HEK293 (cell line): ENCODE measurements at regions not wholly inside any gene's neighbourhood (a gene's known extent, or its start where the extent isn't known, plus 50 kb on each side); places are given as distances from the start of the nearest gene placed in this dataset.

Source experiments
- CTCF ChIA-PET: fragments of 350-600 bp; formaldehyde crosslinking; extraction: SDS; loops from one replicate; lab custom pipeline; 2021; ENCODE audit warnings: antibody characterized with exemption; lab: Yijun Ruan, JAX
- POLR2A ChIA-PET: fragments of 300-600 bp; formaldehyde crosslinking; extraction: SDS; loops from one replicate; lab custom pipeline; 2020; ENCODE audit warnings: antibody characterized with exemption, inconsistent platforms; lab: Yijun Ruan, JAX
- H3K27ac ChIP-seq: fragments of 200-500 bp; sonication (Bioruptor generic); 2 replicates; pipeline ENCODE4 v1.5.1; 2014; ENCODE audit warnings: low read depth, low read length, control low read depth, inconsistent platforms; ENCODE audit errors: extremely low read depth
- H3K36me3 ChIP-seq, 2 experiments: fragments of 200-500 bp in 1 of 2; sonication (Bioruptor generic) in 1 of 2; 1 replicate in 1 of 2; 2 replicates in 1 of 2; pipeline ENCODE4 v1.5.1; 2014 to 2017; ENCODE audit warnings: inconsistent platforms in 2 of 2, low read length in 2 of 2; ENCODE audit not compliant: control insufficient read depth in 2 of 2, insufficient read depth in 1 of 2
- H3K4me1 ChIP-seq: fragments of 200-500 bp; sonication (Bioruptor generic); 2 replicates; pipeline ENCODE4 v1.5.1; 2014; ENCODE audit warnings: mild to moderate bottlenecking, low read length, inconsistent platforms; ENCODE audit not compliant: control insufficient read depth, insufficient read depth
- H3K4me3 ChIP-seq: 2 replicates; pipeline ENCODE4 v1.5.1; 2011; ENCODE audit warnings: low read depth, mild to moderate bottlenecking, control low read depth, low read length, moderate library complexity
- H3K9me3 ChIP-seq: fragments of 200-500 bp; sonication (Bioruptor generic); 2 replicates; pipeline ENCODE4 v1.5.1; 2014; ENCODE audit warnings: low read depth, low read length, inconsistent platforms; ENCODE audit not compliant: control insufficient read depth, insufficient read depth
- GLIS1 ChIP-seq: fragments of 450-650 bp; formaldehyde crosslinking; IDR thresholded peaks from 2 replicates; pipeline ENCODE4 v1.5.1; 2016; ENCODE audit warnings: missing biosample characterization, missing genetic modification characterization
- OVOL3 ChIP-seq: fragments of 450-650 bp; formaldehyde crosslinking; IDR thresholded peaks from 2 replicates; pipeline ENCODE4 v1.5.1; 2016; ENCODE audit warnings: missing biosample characterization, missing genetic modification characterization
- SP7 ChIP-seq: fragments of 450-650 bp; formaldehyde crosslinking; IDR thresholded peaks from 2 replicates; pipeline ENCODE4 v1.5.1; 2016; ENCODE audit warnings: missing biosample characterization, missing genetic modification characterization
- ZBTB7A ChIP-seq: fragments of 450-650 bp; formaldehyde crosslinking; IDR thresholded peaks from 2 replicates; pipeline ENCODE4 v1.5.1; 2016; ENCODE audit warnings: low read depth, missing biosample characterization, missing genetic modification characterization
- ZNF10 ChIP-seq: fragments of 450-650 bp; formaldehyde crosslinking; IDR thresholded peaks from 2 replicates; pipeline ENCODE4 v1.5.1; 2017; ENCODE audit warnings: missing biosample characterization, missing genetic modification characterization
- ZNF140 ChIP-seq: fragments of 450-650 bp; formaldehyde crosslinking; IDR thresholded peaks from 2 replicates; pipeline ENCODE4 v1.5.1; 2016; ENCODE audit warnings: missing biosample characterization, missing genetic modification characterization
- ZNF324 ChIP-seq: fragments of 450-650 bp; formaldehyde crosslinking; IDR thresholded peaks from 2 replicates; pipeline ENCODE4 v1.5.1; 2016; ENCODE audit warnings: missing biosample characterization, missing genetic modification characterization
- ZNF335 ChIP-seq: fragments of 450-650 bp; formaldehyde crosslinking; conservative IDR thresholded peaks from 2 replicates; pipeline ENCODE4 v1.5.1; 2016; ENCODE audit warnings: missing biosample characterization, missing genetic modification characterization
- ZNF362 ChIP-seq: fragments of 450-650 bp; formaldehyde crosslinking; IDR thresholded peaks from 2 replicates; pipeline ENCODE4 v1.5.1; 2016; ENCODE audit warnings: missing biosample characterization, missing genetic modification characterization
- ZNF549 ChIP-seq: fragments of 450-650 bp; IDR thresholded peaks from 2 replicates; pipeline ENCODE4 v1.5.1; 2018; ENCODE audit warnings: missing biosample characterization, missing genetic modification characterization, mild to moderate bottlenecking, inconsistent platforms, moderate library complexity
- ZNF555 ChIP-seq: fragments of 450-650 bp; formaldehyde crosslinking; conservative IDR thresholded peaks from 2 replicates; pipeline ENCODE4 v1.5.1; 2017; ENCODE audit warnings: missing biosample characterization, mild to moderate bottlenecking, missing genetic modification characterization, inconsistent platforms
- ZNF560 ChIP-seq: fragments of 450-650 bp; formaldehyde crosslinking; IDR thresholded peaks from 2 replicates; pipeline ENCODE4 v1.5.1; 2017; ENCODE audit warnings: missing biosample characterization, missing genetic modification characterization, borderline replicate concordance
- ZNF571 ChIP-seq: fragments of 450-650 bp; formaldehyde crosslinking; IDR thresholded peaks from 2 replicates; pipeline ENCODE4 v1.5.0; 2017; ENCODE audit warnings: missing biosample characterization, missing genetic modification characterization
- ZNF585B ChIP-seq: fragments of 450-650 bp; formaldehyde crosslinking; IDR thresholded peaks from 2 replicates; pipeline ENCODE4 v1.5.1; 2016; ENCODE audit warnings: missing biosample characterization, missing genetic modification characterization
- ZNF623 ChIP-seq: fragments of 450-650 bp; formaldehyde crosslinking; IDR thresholded peaks from 2 replicates; pipeline ENCODE4 v1.5.1; 2016; ENCODE audit warnings: missing biosample characterization, missing genetic modification characterization
- ZNF626 ChIP-seq: fragments of 450-650 bp; sonication (Bioruptor Pico); formaldehyde crosslinking; IDR thresholded peaks from 2 replicates; pipeline ENCODE4 v1.5.1; 2018; ENCODE audit warnings: missing biosample characterization, missing genetic modification characterization, inconsistent platforms
- ZNF701 ChIP-seq: fragments of 450-650 bp; formaldehyde crosslinking; IDR thresholded peaks from 2 replicates; pipeline ENCODE4 v1.5.1; 2016; ENCODE audit warnings: missing biosample characterization, missing genetic modification characterization
- ZSCAN30 ChIP-seq: fragments of 450-650 bp; IDR thresholded peaks from 2 replicates; pipeline ENCODE4 v1.5.1; 2018; ENCODE audit warnings: missing biosample characterization, mild to moderate bottlenecking, missing genetic modification characterization, moderate library complexity
- ZSCAN4 ChIP-seq: fragments of 450-650 bp; formaldehyde crosslinking; IDR thresholded peaks from 2 replicates; pipeline ENCODE4 v1.5.1; 2017; ENCODE audit warnings: missing biosample characterization, missing genetic modification characterization
- TF ChIP-seq, protein P1 (sequence below): fragments of 450-650 bp; IDR thresholded peaks from 2 replicates; pipeline ENCODE4 v1.5.1; 2018; ENCODE audit warnings: missing biosample characterization, missing genetic modification characterization
- TF ChIP-seq, protein P2 (sequence below): fragments of 450-650 bp; formaldehyde crosslinking; IDR thresholded peaks from 2 replicates; pipeline ENCODE4 v1.5.1; 2017; ENCODE audit warnings: missing biosample characterization, missing genetic modification characterization
- TF ChIP-seq, protein P3 (sequence below): fragments of 450-650 bp; formaldehyde crosslinking; IDR thresholded peaks from 2 replicates; pipeline ENCODE4 v1.5.1; 2016; ENCODE audit warnings: missing biosample characterization, missing genetic modification characterization
- TF ChIP-seq, protein P4 (sequence below): sonication (generic); formaldehyde crosslinking; IDR thresholded peaks from 2 replicates; pipeline ENCODE4 v1.8.1; 2022; ENCODE audit warnings: mild to moderate bottlenecking, moderate library complexity, missing genetic modification reagents
- TF ChIP-seq, protein P5 (sequence below): fragments of 450-650 bp; formaldehyde crosslinking; IDR thresholded peaks from 2 replicates; pipeline ENCODE4 v1.5.1; 2016; ENCODE audit warnings: missing biosample characterization, missing genetic modification characterization, borderline replicate concordance
- TF ChIP-seq, protein P6 (sequence below): fragments of 450-650 bp; formaldehyde crosslinking; IDR thresholded peaks from 2 replicates; pipeline ENCODE4 v1.5.1; 2017; ENCODE audit warnings: missing biosample characterization, missing genetic modification characterization

GRCh38 chr3:59406943-59407342 is 357.1 kb upstream of the CFAP20DC start:
- no peak overlapping the region for H3K27ac ChIP-seq
- no peak overlapping the region for H3K4me3 ChIP-seq
- POLR2A ChIA-PET = no interaction called here
- TF ChIP-seq ZSCAN4 (tag by site-specific recombination) = no peak
- no peak for TF ChIP-seq ZNF555 (tag by site-specific recombination)
- no peak for TF ChIP-seq GLIS1 (tag by site-specific recombination)
- TF ChIP-seq ZNF335 = no peak
- no peak for TF ChIP-seq ZNF324 (tag by site-specific recombination)
- TF ChIP-seq ZNF701 (tag by site-specific recombination) = no peak
- TF ChIP-seq, protein P1, sequence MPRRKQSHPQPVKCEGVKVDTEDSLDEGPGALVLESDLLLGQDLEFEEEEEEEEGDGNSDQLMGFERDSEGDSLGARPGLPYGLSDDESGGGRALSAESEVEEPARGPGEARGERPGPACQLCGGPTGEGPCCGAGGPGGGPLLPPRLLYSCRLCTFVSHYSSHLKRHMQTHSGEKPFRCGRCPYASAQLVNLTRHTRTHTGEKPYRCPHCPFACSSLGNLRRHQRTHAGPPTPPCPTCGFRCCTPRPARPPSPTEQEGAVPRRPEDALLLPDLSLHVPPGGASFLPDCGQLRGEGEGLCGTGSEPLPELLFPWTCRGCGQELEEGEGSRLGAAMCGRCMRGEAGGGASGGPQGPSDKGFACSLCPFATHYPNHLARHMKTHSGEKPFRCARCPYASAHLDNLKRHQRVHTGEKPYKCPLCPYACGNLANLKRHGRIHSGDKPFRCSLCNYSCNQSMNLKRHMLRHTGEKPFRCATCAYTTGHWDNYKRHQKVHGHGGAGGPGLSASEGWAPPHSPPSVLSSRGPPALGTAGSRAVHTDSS = no peak
- no peak for TF ChIP-seq ZNF585B (tag by site-specific recombination)
- no peak for TF ChIP-seq ZNF560 (tag by site-specific recombination)
- no peak for TF ChIP-seq ZNF626
- TF ChIP-seq ZNF571 (tag by site-specific recombination) = no peak
- TF ChIP-seq, protein P2, sequence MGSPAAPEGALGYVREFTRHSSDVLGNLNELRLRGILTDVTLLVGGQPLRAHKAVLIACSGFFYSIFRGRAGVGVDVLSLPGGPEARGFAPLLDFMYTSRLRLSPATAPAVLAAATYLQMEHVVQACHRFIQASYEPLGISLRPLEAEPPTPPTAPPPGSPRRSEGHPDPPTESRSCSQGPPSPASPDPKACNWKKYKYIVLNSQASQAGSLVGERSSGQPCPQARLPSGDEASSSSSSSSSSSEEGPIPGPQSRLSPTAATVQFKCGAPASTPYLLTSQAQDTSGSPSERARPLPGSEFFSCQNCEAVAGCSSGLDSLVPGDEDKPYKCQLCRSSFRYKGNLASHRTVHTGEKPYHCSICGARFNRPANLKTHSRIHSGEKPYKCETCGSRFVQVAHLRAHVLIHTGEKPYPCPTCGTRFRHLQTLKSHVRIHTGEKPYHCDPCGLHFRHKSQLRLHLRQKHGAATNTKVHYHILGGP = no peak
- no peak for TF ChIP-seq SP7 (tag by site-specific recombination)
- TF ChIP-seq, protein P3, sequence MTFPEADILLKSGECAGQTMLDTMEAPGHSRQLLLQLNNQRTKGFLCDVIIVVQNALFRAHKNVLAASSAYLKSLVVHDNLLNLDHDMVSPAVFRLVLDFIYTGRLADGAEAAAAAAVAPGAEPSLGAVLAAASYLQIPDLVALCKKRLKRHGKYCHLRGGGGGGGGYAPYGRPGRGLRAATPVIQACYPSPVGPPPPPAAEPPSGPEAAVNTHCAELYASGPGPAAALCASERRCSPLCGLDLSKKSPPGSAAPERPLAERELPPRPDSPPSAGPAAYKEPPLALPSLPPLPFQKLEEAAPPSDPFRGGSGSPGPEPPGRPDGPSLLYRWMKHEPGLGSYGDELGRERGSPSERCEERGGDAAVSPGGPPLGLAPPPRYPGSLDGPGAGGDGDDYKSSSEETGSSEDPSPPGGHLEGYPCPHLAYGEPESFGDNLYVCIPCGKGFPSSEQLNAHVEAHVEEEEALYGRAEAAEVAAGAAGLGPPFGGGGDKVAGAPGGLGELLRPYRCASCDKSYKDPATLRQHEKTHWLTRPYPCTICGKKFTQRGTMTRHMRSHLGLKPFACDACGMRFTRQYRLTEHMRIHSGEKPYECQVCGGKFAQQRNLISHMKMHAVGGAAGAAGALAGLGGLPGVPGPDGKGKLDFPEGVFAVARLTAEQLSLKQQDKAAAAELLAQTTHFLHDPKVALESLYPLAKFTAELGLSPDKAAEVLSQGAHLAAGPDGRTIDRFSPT (tag by site-specific recombination) = no peak
- no peak for TF ChIP-seq ZNF10 (tag by site-specific recombination)
- no peak for TF ChIP-seq ZNF140 (tag by site-specific recombination)
- no peak for TF ChIP-seq ZNF549 (tag by site-specific recombination)
- TF ChIP-seq, protein P4, sequence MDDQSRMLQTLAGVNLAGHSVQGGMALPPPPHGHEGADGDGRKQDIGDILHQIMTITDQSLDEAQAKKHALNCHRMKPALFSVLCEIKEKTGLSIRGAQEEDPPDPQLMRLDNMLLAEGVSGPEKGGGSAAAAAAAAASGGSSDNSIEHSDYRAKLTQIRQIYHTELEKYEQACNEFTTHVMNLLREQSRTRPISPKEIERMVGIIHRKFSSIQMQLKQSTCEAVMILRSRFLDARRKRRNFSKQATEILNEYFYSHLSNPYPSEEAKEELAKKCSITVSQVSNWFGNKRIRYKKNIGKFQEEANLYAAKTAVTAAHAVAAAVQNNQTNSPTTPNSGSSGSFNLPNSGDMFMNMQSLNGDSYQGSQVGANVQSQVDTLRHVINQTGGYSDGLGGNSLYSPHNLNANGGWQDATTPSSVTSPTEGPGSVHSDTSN (CRISPR knock-in tag) = no peak
- TF ChIP-seq ZNF623 = no peak
- no peaks in the 10 kb centered on the region for H3K36me3 ChIP-seq
- CTCF ChIA-PET = no interaction called here
- no peaks in the 10 kb centered on the region for H3K9me3 ChIP-seq
- H3K4me1 ChIP-seq = no peaks in the 10 kb centered on the region

DNA sequence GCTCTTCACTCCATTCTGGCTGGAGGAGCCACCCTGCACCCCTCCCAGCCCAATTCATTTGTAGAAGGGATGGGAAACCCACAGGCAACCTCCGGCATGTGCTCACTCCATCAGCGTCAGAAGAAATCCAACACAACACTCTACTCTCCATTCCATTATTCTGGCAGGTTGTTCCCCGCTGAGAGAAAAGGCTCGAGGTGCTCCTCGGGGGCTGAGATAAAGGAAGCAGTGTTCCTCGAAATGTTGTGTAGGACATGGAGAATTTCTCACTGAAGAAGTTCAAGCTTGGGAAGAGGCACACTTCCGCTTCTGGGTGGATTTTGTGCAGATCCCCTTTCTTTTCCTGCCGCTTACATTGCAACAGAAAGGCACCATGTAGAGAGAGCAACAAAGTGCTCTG is 355.0 kb upstream of the CFAP20DC start:
- H3K4me3 ChIP-seq = no peak overlapping the region
- ChIA-PET CTCF (no interaction called here), POLR2A (no interaction called here)
- no peak overlapping the region for H3K27ac ChIP-seq
- H3K36me3 ChIP-seq = no peaks in the 10 kb centered on the region
- H3K4me1 ChIP-seq = no peaks in the 10 kb centered on the region
- no peaks in the 10 kb centered on the region for H3K9me3 ChIP-seq
- TF ChIP-seq ZNF362 (no peak), ZBTB7A (tag by site-specific recombination) (no peak), ZSCAN30 (tag by site-specific recombination) (no peak), OVOL3 (tag by site-specific recombination) (no peak)
- TF ChIP-seq, protein P5, sequence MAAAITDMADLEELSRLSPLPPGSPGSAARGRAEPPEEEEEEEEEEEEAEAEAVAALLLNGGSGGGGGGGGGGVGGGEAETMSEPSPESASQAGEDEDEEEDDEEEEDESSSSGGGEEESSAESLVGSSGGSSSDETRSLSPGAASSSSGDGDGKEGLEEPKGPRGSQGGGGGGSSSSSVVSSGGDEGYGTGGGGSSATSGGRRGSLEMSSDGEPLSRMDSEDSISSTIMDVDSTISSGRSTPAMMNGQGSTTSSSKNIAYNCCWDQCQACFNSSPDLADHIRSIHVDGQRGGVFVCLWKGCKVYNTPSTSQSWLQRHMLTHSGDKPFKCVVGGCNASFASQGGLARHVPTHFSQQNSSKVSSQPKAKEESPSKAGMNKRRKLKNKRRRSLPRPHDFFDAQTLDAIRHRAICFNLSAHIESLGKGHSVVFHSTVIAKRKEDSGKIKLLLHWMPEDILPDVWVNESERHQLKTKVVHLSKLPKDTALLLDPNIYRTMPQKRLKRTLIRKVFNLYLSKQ = no peak
- TF ChIP-seq, protein P6, sequence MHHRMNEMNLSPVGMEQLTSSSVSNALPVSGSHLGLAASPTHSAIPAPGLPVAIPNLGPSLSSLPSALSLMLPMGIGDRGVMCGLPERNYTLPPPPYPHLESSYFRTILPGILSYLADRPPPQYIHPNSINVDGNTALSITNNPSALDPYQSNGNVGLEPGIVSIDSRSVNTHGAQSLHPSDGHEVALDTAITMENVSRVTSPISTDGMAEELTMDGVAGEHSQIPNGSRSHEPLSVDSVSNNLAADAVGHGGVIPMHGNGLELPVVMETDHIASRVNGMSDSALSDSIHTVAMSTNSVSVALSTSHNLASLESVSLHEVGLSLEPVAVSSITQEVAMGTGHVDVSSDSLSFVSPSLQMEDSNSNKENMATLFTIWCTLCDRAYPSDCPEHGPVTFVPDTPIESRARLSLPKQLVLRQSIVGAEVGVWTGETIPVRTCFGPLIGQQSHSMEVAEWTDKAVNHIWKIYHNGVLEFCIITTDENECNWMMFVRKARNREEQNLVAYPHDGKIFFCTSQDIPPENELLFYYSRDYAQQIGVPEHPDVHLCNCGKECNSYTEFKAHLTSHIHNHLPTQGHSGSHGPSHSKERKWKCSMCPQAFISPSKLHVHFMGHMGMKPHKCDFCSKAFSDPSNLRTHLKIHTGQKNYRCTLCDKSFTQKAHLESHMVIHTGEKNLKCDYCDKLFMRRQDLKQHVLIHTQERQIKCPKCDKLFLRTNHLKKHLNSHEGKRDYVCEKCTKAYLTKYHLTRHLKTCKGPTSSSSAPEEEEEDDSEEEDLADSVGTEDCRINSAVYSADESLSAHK (tag by site-specific recombination) = no peak
